Psoas muscle (tissue), 7 donors: ENCODE measurements at regions not wholly inside any gene's neighbourhood (a gene's known extent, or its start where the extent isn't known, plus 50 kb on each side); places are given as distances from the start of the nearest gene placed in this dataset.
A peak's percentile ranks its signal among the peaks of the same experiment; 100 is the strongest.
"Not testable (repeated sequence)": the region's sequence is repeated elsewhere in the genome, so short reads cannot be mapped to it uniquely, and the experiment has no call there.

Experiments used
- ATAC-seq, 4 donors: fragments of 200-7000 bp; cut with Tn5 transposase; one replicate each; pipeline ENCODE4 v1.9.1; 2020; ENCODE audit warnings: moderate library complexity in 3 of 4, mild to moderate bottlenecking in 2 of 4
- DNase-seq, 2 donors: peaks; one replicate each; pipeline ENCODE4 v3.0.0-alpha.2; 2020
- H3K27ac ChIP-seq: fragments of 200-600 bp; one replicate; pipeline ENCODE4 v1.8.0; 2022
- H3K27me3 ChIP-seq, 3 donors: fragments of 200-600 bp in 1 of 3; one replicate each; pipeline versions ENCODE4 v1.6.1 to v1.8.0; 2013 to 2022; ENCODE audit warnings: low read length in 2 of 3, mild to moderate bottlenecking in 2 of 3, moderate library complexity in 1 of 3; ENCODE audit not compliant: insufficient read depth in 3 of 3
- H3K36me3 ChIP-seq, 2 donors: fragments of 200-600 bp in 1 of 2; one replicate each; pipeline versions ENCODE4 v1.6.1 to v1.8.0; 2013 to 2022; ENCODE audit warnings: low read depth in 1 of 2, mild to moderate bottlenecking in 1 of 2, moderate library complexity in 1 of 2; ENCODE audit not compliant: insufficient read depth in 1 of 2
- H3K4me1 ChIP-seq: fragments of 200-600 bp; one replicate; pipeline ENCODE4 v1.8.0; 2022
- H3K4me3 ChIP-seq: fragments of 200-600 bp; one replicate; pipeline ENCODE4 v1.8.0; 2022; ENCODE audit warnings: mild to moderate bottlenecking
- H3K9me3 ChIP-seq: fragments of 200-600 bp; one replicate; pipeline ENCODE4 v1.8.0; 2022
- CTCF ChIP-seq: fragments of 200-600 bp; IDR thresholded peaks from one replicate; pipeline ENCODE4 v1.8.0; 2022; ENCODE audit warnings: antibody characterized with exemption
- WGBS, 3 donors: extraction: QIAGEN DNeasy Blood & Tissue Kit; methylation state at CpG; one replicate each; pipeline versions ENCODE4 v1.1.6 to v1.1.7; 2013; 5-methylcytosine and 5-hydroxymethylcytosine counted together
- intact Hi-C, 2 donors: fragments of 100-400 bp; cut with DNase I; formaldehyde crosslinking; loops; one replicate each; pipeline versions ENCODE4 v1.11.0 to v1.14.2; 2022
- donor health status: healthy with polysubstance abuse.
- donor health status: DM: no; HTN: no; CAD: no; lungs with moderate emphysema.
- donor health status: Bipolar disorder and iron deficiency.
- donor health status: healthy.
- donor health status: DM: yes; HTN: yes; CAD: no.
- donor health status: DM: no; HTN: no; CAD: no.
- donor health status: DM: yes; HTN: yes; CAD: no.

- Histone ChIP-seq H3K9me3 (no peaks in the 10 kb centered on the region), H3K4me3 (no peak overlapping the region), H3K36me3 (no peaks in the 10 kb centered on the region), H3K27ac (peak overlapping the region; percentile 71), H3K4me1 (peaks cover 27% of the 10 kb centered on the region), H3K27me3 (no peaks in the 10 kb centered on the region)
- ATAC-seq (peak; percentile 94 to 97 (median 95)), DNase-seq (no peak)
- intact Hi-C loops, result no loop called here
- no peak for TF ChIP-seq CTCF
- 25 to 29% (median 28%) methylated on average over 4 of the region's 4 CpGs for WGBS, 3 donors
These were observed 161.6 kb downstream of the GLUL start for GRCh38 chr1:182229921-182230491.

- no peak overlapping the region for H3K4me3 ChIP-seq
- ATAC-seq (peak in 2 of 4 donors; percentile 41 to 56), DNase-seq (no peak)
- H3K27me3 ChIP-seq, result no peaks in the 10 kb centered on the region
- H3K27ac ChIP-seq, result peak overlapping the region; percentile 71
- WGBS, 3 donors, result 86 to 91% (median 89%) methylated on average over 4 of the region's 4 CpGs
- intact Hi-C loops, result no loop called here
- H3K36me3 ChIP-seq, result no peaks in the 10 kb centered on the region
- no peaks in the 10 kb centered on the region for H3K9me3 ChIP-seq
- TF ChIP-seq CTCF, result no peak
- peaks cover 27% of the 10 kb centered on the region for H3K4me1 ChIP-seq
These were observed 162.1 kb downstream of the GLUL start for GRCh38 chr1:182229451-182229850.

- WGBS, 3 donors, result 74 to 81% (median 79%) methylated on average over 4 of the region's 4 CpGs
- ATAC-seq, result no peak
These were observed 163.6 kb downstream of the GLUL start for GRCh38 chr1:182227864-182228547.

GRCh38 chr1:182226618-182227017 is 165.0 kb downstream of the GLUL start:
- TF ChIP-seq CTCF, result no peak
- Histone ChIP-seq H3K36me3 (no peaks in the 10 kb centered on the region), H3K4me3 (no peak overlapping the region), H3K27me3 (no peaks in the 10 kb centered on the region), H3K9me3 (no peaks in the 10 kb centered on the region), H3K27ac (no peak overlapping the region), H3K4me1 (peaks cover 19% of the 10 kb centered on the region)
- intact Hi-C loops, result no loop called here
- DNase-seq (no peak), ATAC-seq (no peak)
- WGBS, 3 donors, result 94 to 96% (median 95%) methylated on average over 2 of the region's 2 CpGs

More at GRCh38 chr1:182227864-182228547, 163.6 kb downstream of the GLUL start:
- intact Hi-C loops, result no loop called here
- DNase-seq, result no peak
- Histone ChIP-seq H3K36me3 (no peaks in the 10 kb centered on the region), H3K9me3 (no peaks in the 10 kb centered on the region), H3K4me3 (no peak overlapping the region), H3K27ac (no peak overlapping the region), H3K27me3 (no peaks in the 10 kb centered on the region), H3K4me1 (peaks cover 27% of the 10 kb centered on the region)
- TF ChIP-seq CTCF, result no peak

- intact Hi-C loops, result not testable (repeated sequence)
These were observed 164.2 kb upstream of the ZNF648 start for GRCh38 chr1:182225755-182226154.

GRCh38 chr1:182221990-182222389 is 160.5 kb upstream of the ZNF648 start:
- H3K9me3 ChIP-seq, ATAC-seq, H3K27me3 ChIP-seq, H3K4me3 ChIP-seq, intact Hi-C loops, H3K27ac ChIP-seq, DNase-seq, H3K36me3 ChIP-seq, H3K4me1 ChIP-seq: not testable (repeated sequence)
- 74 to 86% (median 80%) methylated on average over 2 of the region's 2 CpGs for WGBS, 3 donors

More at GRCh38 chr1:182225755-182226154, 164.2 kb upstream of the ZNF648 start:
- H3K4me1 ChIP-seq, result peaks cover 16% of the 10 kb centered on the region
- H3K9me3 ChIP-seq, H3K4me3 ChIP-seq, H3K27me3 ChIP-seq, H3K36me3 ChIP-seq, H3K27ac ChIP-seq, ATAC-seq, DNase-seq: not testable (repeated sequence)
- WGBS, 3 donors, result 51 to 57% (median 52%) methylated on average over 3 of the region's 3 CpGs

GRCh38 chr1:182221367-182221766 is 159.9 kb upstream of the ZNF648 start:
- H3K36me3 ChIP-seq, ATAC-seq, H3K27me3 ChIP-seq, H3K4me3 ChIP-seq, intact Hi-C loops, DNase-seq, H3K4me1 ChIP-seq, H3K27ac ChIP-seq, H3K9me3 ChIP-seq: not testable (repeated sequence)
- 91 to 100% (median 95%) methylated on average over 1 of the region's 1 CpG for WGBS, 3 donors
